NCI-H69 (cell line): ENCODE measurements at regions not wholly inside any gene's neighbourhood (a gene's known extent, or its start where the extent isn't known, plus 50 kb on each side); places are given as distances from the start of the nearest gene placed in this dataset.

Experiments
- DNase-seq: peaks from one replicate; lab custom pipeline; 2025; lab: John Stamatoyannopoulos, UW

GRCh38 chr2:177314722-177315264, 50.3 kb upstream of the NFE2L2 start:
- DNase-seq, result peak; percentile 90

- DNase-seq, result peak; percentile 84
Observed at GRCh38 chr2:177315364-177315763, 50.8 kb upstream of the NFE2L2 start.

GRCh38 chr2:177316756-177317155, 52.2 kb upstream of the NFE2L2 start:
- DNase-seq, result no peak

- DNase-seq, result no peak
Observed at GRCh38 chr2:177317443-177317842, 52.9 kb upstream of the NFE2L2 start.

GRCh38 chr2:177317857-177318256, 53.3 kb upstream of the NFE2L2 start:
- DNase-seq, result no peak

- no peak for DNase-seq
Observed at GRCh38 chr2:177318613-177319012, 54.1 kb upstream of the NFE2L2 start.

GRCh38 chr2:177320596-177320995, 56.1 kb upstream of the NFE2L2 start:
- DNase-seq, result no peak

- no peak for DNase-seq
Observed at GRCh38 chr2:177322801-177323261, 58.3 kb upstream of the NFE2L2 start.

GRCh38 chr2:177324797-177325196, 60.3 kb upstream of the NFE2L2 start:
- no peak for DNase-seq

- no peak for DNase-seq
Observed at GRCh38 chr2:177325554-177325953, 61.0 kb upstream of the NFE2L2 start.

GRCh38 chr2:177326005-177326404, 61.5 kb upstream of the NFE2L2 start:
- no peak for DNase-seq

GRCh38 chr2:177326591-177326990, 62.1 kb upstream of the NFE2L2 start:
- DNase-seq, result no peak

GRCh38 chr2:177327009-177327408, 62.5 kb upstream of the NFE2L2 start:
- no peak for DNase-seq

- DNase-seq, result no peak
Observed at GRCh38 chr2:177328056-177328455, 63.5 kb upstream of the NFE2L2 start.

- DNase-seq, result no peak
Observed at GRCh38 chr2:177329064-177329463, 63.5 kb upstream of the AGPS start.

GRCh38 chr2:177331466-177331997, 61.0 kb upstream of the AGPS start:
- DNase-seq, result no peak

GRCh38 chr2:177332026-177332991, 60.3 kb upstream of the AGPS start:
- DNase-seq, result peak; percentile 74

GRCh38 chr2:177332992-177333388, 59.6 kb upstream of the AGPS start:
- peak; percentile 33 for DNase-seq

GRCh38 chr2:177334940-177335543, 57.5 kb upstream of the AGPS start:
- DNase-seq, result peak; percentile 67

GRCh38 chr2:177335917-177336450, 56.6 kb upstream of the AGPS start:
- no peak for DNase-seq

GRCh38 chr2:177338177-177338721, 54.3 kb upstream of the AGPS start:
- no peak for DNase-seq

GRCh38 chr2:177340158-177340557, 52.4 kb upstream of the AGPS start:
- DNase-seq, result no peak
